ENCODE measurements at regions not wholly inside any gene's neighbourhood (a gene's known extent, or its start where the extent isn't known, plus 50 kb on each side); places are given as distances from the start of the nearest gene placed in this dataset.

DNA sequence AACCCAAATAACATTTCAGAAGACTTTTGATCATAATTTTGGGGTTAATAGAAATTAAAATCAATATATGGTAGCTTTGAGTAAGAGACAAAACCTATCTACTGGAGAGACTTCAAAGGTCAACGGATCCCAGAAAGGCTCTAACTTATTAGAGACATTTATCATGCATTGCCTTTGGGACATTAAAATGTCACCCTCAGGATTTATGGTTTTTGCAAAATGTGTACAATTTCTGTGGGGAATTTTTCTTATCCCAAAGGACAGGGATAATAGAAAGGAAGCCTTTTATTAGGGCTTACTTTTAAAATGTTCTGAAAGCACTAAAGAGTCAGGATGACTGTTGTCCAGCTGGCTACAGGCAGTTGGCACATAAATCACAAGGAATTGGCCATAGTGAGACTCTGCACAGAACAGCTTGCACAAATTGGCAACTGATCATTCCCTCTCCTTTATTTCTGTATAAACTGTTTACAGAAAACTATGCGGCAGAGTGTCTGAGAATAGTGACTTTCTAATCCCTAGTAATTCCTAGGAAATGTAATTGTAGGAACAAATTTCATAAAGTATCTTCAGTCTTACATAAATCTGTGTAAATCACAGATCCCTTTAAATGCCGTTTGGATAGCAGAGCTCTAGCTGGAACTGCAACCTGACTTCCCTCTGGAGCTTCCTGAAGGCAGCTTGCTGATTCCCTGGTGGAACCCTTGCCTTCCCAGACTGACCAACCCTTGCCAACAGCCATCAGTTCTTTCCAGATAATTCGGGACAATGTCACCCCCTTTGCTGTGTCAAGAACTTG, 201.1 kb upstream of the PREP start:
- no peak for TF ChIP-seq ZBTB7A (tag by site-specific recombination; IDR thresholded peaks at IDR 0.05; ENCODE audit: low read depth)
- TF ChIP-seq, protein P1, sequence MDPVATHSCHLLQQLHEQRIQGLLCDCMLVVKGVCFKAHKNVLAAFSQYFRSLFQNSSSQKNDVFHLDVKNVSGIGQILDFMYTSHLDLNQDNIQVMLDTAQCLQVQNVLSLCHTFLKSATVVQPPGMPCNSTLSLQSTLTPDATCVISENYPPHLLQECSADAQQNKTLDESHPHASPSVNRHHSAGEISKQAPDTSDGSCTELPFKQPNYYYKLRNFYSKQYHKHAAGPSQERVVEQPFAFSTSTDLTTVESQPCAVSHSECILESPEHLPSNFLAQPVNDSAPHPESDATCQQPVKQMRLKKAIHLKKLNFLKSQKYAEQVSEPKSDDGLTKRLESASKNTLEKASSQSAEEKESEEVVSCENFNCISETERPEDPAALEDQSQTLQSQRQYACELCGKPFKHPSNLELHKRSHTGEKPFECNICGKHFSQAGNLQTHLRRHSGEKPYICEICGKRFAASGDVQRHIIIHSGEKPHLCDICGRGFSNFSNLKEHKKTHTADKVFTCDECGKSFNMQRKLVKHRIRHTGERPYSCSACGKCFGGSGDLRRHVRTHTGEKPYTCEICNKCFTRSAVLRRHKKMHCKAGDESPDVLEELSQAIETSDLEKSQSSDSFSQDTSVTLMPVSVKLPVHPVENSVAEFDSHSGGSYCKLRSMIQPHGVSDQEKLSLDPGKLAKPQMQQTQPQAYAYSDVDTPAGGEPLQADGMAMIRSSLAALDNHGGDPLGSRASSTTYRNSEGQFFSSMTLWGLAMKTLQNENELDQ (tag by site-specific recombination; IDR thresholded peaks at IDR 0.05; ENCODE audit: low read depth): no peak
- TF ChIP-seq, protein P2, sequence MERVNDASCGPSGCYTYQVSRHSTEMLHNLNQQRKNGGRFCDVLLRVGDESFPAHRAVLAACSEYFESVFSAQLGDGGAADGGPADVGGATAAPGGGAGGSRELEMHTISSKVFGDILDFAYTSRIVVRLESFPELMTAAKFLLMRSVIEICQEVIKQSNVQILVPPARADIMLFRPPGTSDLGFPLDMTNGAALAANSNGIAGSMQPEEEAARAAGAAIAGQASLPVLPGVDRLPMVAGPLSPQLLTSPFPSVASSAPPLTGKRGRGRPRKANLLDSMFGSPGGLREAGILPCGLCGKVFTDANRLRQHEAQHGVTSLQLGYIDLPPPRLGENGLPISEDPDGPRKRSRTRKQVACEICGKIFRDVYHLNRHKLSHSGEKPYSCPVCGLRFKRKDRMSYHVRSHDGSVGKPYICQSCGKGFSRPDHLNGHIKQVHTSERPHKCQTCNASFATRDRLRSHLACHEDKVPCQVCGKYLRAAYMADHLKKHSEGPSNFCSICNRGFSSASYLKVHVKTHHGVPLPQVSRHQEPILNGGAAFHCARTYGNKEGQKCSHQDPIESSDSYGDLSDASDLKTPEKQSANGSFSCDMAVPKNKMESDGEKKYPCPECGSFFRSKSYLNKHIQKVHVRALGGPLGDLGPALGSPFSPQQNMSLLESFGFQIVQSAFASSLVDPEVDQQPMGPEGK (tag by site-specific recombination; IDR thresholded peaks at IDR 0.05): no peak
- TF ChIP-seq, protein P3, sequence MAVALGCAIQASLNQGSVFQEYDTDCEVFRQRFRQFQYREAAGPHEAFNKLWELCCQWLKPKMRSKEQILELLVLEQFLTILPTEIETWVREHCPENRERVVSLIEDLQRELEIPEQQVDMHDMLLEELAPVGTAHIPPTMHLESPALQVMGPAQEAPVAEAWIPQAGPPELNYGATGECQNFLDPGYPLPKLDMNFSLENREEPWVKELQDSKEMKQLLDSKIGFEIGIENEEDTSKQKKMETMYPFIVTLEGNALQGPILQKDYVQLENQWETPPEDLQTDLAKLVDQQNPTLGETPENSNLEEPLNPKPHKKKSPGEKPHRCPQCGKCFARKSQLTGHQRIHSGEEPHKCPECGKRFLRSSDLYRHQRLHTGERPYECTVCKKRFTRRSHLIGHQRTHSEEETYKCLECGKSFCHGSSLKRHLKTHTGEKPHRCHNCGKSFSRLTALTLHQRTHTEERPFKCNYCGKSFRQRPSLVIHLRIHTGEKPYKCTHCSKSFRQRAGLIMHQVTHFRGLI (tag by site-specific recombination; IDR thresholded peaks at IDR 0.05): no peak
- TF ChIP-seq, protein P4, sequence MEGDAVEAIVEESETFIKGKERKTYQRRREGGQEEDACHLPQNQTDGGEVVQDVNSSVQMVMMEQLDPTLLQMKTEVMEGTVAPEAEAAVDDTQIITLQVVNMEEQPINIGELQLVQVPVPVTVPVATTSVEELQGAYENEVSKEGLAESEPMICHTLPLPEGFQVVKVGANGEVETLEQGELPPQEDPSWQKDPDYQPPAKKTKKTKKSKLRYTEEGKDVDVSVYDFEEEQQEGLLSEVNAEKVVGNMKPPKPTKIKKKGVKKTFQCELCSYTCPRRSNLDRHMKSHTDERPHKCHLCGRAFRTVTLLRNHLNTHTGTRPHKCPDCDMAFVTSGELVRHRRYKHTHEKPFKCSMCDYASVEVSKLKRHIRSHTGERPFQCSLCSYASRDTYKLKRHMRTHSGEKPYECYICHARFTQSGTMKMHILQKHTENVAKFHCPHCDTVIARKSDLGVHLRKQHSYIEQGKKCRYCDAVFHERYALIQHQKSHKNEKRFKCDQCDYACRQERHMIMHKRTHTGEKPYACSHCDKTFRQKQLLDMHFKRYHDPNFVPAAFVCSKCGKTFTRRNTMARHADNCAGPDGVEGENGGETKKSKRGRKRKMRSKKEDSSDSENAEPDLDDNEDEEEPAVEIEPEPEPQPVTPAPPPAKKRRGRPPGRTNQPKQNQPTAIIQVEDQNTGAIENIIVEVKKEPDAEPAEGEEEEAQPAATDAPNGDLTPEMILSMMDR (tag by site-specific recombination; IDR thresholded peaks at IDR 0.05): no peak
- TF ChIP-seq ZNF677 (tag by site-specific recombination; IDR thresholded peaks at IDR 0.05): no peak
- no peak for TF ChIP-seq ZNF792 (tag by site-specific recombination; IDR thresholded peaks at IDR 0.05)
